ENCODE measurements at regions not wholly inside any gene's neighbourhood (a gene's known extent, or its start where the extent isn't known, plus 50 kb on each side); places are given as distances from the start of the nearest gene placed in this dataset.

GRCh38 chr1:4513685-4514084 lies 140.7 kb upstream of the AJAP1 start:
- TF ChIP-seq CTCF (IDR thresholded peaks at IDR 0.05) (no peak), POLR2A (IDR thresholded peaks at IDR 0.05) (no peak)

All from tibial nerve (tissue), 3 donors.